MM.1S (cell line): ENCODE measurements at regions not wholly inside any gene's neighbourhood (a gene's known extent, or its start where the extent isn't known, plus 50 kb on each side); places are given as distances from the start of the nearest gene placed in this dataset.

ENCODE experiments used
- DNase-seq: peaks from one replicate; pipeline ENCODE4 v3.0.0-alpha.2; 2015
- H2AFZ ChIP-seq: fragments of 300-600 bp; sonication (generic); 2 replicates; pipeline ENCODE4 v1.6.0; 2016; ENCODE audit warnings: antibody characterized with exemption, low read length
- H3F3A ChIP-seq: fragments of 300-600 bp; sonication (generic); 2 replicates; pipeline ENCODE4 v1.6.1; 2016; ENCODE audit warnings: mild to moderate bottlenecking, antibody characterized with exemption, low read length, moderate library complexity, mixed read lengths; ENCODE audit not compliant: insufficient read depth
- H3K27ac ChIP-seq: fragments of 300-600 bp; sonication (generic); 2 replicates; pipeline ENCODE4 v1.5.1; 2016; ENCODE audit warnings: mild to moderate bottlenecking, low read length
- H3K27me3 ChIP-seq: fragments of 300-600 bp; sonication (generic); replicated peaks from 2 replicates; pipeline ENCODE4 v1.6.0; 2016; ENCODE audit warnings: low read length; ENCODE audit not compliant: insufficient read depth
- H3K36me3 ChIP-seq: fragments of 300-600 bp; sonication (generic); replicated peaks from 2 replicates; pipeline ENCODE4 v1.6.1; 2016; ENCODE audit warnings: mild to moderate bottlenecking, low read length, mixed read lengths; ENCODE audit not compliant: insufficient read depth
- H3K4me1 ChIP-seq: fragments of 300-600 bp; sonication (generic); 2 replicates; pipeline ENCODE4 v1.6.1; 2016; ENCODE audit warnings: low read length, mixed read lengths
- H3K4me2 ChIP-seq: fragments of 300-600 bp; sonication (generic); 2 replicates; pipeline ENCODE4 v1.6.0; 2016; ENCODE audit warnings: low read depth, low read length
- H3K4me3 ChIP-seq: fragments of 300-600 bp; sonication (generic); 2 replicates; pipeline ENCODE4 v1.5.1; 2016; ENCODE audit warnings: low read length, mixed read lengths
- H3K79me2 ChIP-seq: fragments of 300-600 bp; sonication (generic); 2 replicates; pipeline ENCODE4 v1.6.1; 2016; ENCODE audit warnings: mixed run types, low read length, mixed read lengths
- H3K9ac ChIP-seq: fragments of 300-600 bp; sonication (generic); 2 replicates; pipeline ENCODE4 v1.6.1; 2016; ENCODE audit warnings: low read length, mixed read lengths
- H3K9me2 ChIP-seq: fragments of 300-600 bp; sonication (generic); replicated peaks from 2 replicates; pipeline ENCODE4 v1.6.1; 2016; ENCODE audit warnings: mild to moderate bottlenecking, low read length, mixed read lengths; ENCODE audit not compliant: insufficient read depth
- H3K9me3 ChIP-seq: fragments of 300-600 bp; sonication (generic); replicated peaks from 2 replicates; pipeline ENCODE4 v1.6.1; 2016; ENCODE audit warnings: mild to moderate bottlenecking, low read length, mixed read lengths; ENCODE audit not compliant: insufficient read depth
- H4K20me1 ChIP-seq: fragments of 300-600 bp; sonication (generic); 2 replicates; pipeline ENCODE4 v1.6.1; 2016; ENCODE audit warnings: mild to moderate bottlenecking, low read length, moderate library complexity, mixed read lengths; ENCODE audit not compliant: insufficient read depth
- EZH2 ChIP-seq: fragments of 300-600 bp; sonication (generic); optimal IDR thresholded peaks from 2 replicates; pipeline ENCODE3; 2017; ENCODE audit warnings: low read depth, mild to moderate bottlenecking, antibody characterized with exemption, low read length, mixed read lengths
- EZH2phosphoT487 ChIP-seq: fragments of 300-600 bp; sonication (generic); IDR thresholded peaks from 2 replicates; pipeline ENCODE4 v1.6.1; 2018; ENCODE audit warnings: antibody characterized with exemption, low read length
- TF ChIP-seq, protein P1 (sequence below): fragments of 300-600 bp; sonication (generic); IDR thresholded peaks from 2 replicates; pipeline ENCODE4 v1.5.1; 2016; ENCODE audit warnings: antibody characterized with exemption, low read length, mixed read lengths

DNA sequence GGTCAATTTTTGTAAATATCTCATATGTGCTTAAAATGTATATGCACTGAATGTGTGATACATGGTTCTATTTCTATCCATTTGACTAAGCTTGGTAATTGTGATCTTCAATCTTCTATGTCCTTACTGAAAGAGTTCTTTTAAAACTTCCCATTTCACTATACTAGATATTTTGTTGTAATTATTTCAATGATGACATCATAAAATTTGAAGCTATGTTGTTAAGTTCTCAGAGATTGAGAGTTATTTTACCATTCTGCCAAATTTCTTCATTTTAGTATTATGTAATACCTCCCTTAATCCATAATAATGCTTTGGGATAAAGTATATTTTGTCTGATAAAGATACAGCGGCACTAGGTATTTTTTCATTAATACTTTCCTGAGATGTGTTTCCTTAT, 1307.3 kb downstream of the RPA4 start:
- Histone ChIP-seq H3K27me3 (no peaks in the 10 kb centered on the region), H3K9me3 (no peaks in the 10 kb centered on the region), H4K20me1 (no peaks in the 10 kb centered on the region), H3K36me3 (no peaks in the 10 kb centered on the region), H2AFZ (no peak overlapping the region), H3K9ac (no peak overlapping the region), H3K79me2 (no peaks in the 10 kb centered on the region), H3K27ac (no peak overlapping the region), H3K4me1 (no peaks in the 10 kb centered on the region), H3K4me3 (no peak overlapping the region), H3K4me2 (no peak overlapping the region), H3K9me2 (no peaks in the 10 kb centered on the region), H3F3A (no peaks in the 10 kb centered on the region)
- TF ChIP-seq EZH2phosphoT487, result no peak
- TF ChIP-seq, protein P1, sequence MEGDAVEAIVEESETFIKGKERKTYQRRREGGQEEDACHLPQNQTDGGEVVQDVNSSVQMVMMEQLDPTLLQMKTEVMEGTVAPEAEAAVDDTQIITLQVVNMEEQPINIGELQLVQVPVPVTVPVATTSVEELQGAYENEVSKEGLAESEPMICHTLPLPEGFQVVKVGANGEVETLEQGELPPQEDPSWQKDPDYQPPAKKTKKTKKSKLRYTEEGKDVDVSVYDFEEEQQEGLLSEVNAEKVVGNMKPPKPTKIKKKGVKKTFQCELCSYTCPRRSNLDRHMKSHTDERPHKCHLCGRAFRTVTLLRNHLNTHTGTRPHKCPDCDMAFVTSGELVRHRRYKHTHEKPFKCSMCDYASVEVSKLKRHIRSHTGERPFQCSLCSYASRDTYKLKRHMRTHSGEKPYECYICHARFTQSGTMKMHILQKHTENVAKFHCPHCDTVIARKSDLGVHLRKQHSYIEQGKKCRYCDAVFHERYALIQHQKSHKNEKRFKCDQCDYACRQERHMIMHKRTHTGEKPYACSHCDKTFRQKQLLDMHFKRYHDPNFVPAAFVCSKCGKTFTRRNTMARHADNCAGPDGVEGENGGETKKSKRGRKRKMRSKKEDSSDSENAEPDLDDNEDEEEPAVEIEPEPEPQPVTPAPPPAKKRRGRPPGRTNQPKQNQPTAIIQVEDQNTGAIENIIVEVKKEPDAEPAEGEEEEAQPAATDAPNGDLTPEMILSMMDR, result no peak
- TF ChIP-seq EZH2, result no peak
- DNase-seq, result no peak

DNA sequence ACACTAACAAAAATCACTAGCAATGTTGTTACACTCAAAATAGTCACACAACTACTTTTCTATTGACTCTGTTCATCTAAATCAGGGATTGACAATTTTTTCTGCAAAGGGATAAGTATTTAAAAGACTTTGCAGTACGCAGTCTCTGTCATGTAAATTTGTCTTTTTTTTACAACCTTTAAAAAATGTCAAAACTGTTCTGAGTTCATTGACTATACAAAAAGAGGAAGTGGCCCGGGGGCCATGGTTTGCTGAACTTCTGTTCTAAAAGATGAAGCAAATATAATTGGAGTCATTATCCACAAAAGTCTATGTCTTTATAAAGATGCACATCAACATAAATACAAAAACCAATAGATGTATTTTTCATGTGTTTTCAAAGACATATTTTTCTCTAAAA, 1310.3 kb downstream of the RPA4 start:
- Histone ChIP-seq H3K36me3 (no peaks in the 10 kb centered on the region), H4K20me1 (no peaks in the 10 kb centered on the region), H3K9me3 (no peaks in the 10 kb centered on the region), H3K79me2 (no peaks in the 10 kb centered on the region), H3F3A (no peaks in the 10 kb centered on the region), H3K4me3 (no peak overlapping the region), H2AFZ (no peak overlapping the region), H3K9ac (no peak overlapping the region), H3K27ac (no peak overlapping the region), H3K4me2 (no peak overlapping the region), H3K4me1 (no peaks in the 10 kb centered on the region), H3K27me3 (no peaks in the 10 kb centered on the region), H3K9me2 (no peaks in the 10 kb centered on the region)
- no peak for DNase-seq
- TF ChIP-seq EZH2phosphoT487, result no peak
- TF ChIP-seq, protein P1, result no peak
- no peak for TF ChIP-seq EZH2

DNA sequence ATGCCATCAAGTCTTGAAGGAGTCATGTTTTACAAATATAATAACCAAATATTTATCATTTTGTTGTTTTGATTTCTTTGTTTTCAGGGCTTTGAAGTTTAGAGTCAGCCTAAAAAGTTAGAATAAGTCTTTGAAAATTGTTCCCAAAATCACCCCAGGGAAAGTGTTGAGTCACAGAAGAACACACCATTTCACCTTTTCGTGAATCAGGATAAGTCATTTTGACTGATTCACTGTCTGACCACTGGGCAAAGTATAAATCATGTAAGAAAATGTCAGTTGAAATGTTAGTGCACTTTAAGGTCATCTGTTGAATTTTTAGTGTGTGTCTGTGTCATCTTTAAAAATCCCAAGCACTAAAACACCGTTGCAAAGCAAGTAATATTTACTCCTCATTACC, 1320.1 kb downstream of the RPA4 start:
- Histone ChIP-seq H3K9me3 (no peaks in the 10 kb centered on the region), H3K36me3 (no peaks in the 10 kb centered on the region), H3F3A (no peaks in the 10 kb centered on the region), H3K27ac (no peak overlapping the region), H3K4me1 (no peaks in the 10 kb centered on the region), H3K9ac (no peak overlapping the region), H2AFZ (no peak overlapping the region), H3K9me2 (no peaks in the 10 kb centered on the region), H3K79me2 (no peaks in the 10 kb centered on the region), H4K20me1 (no peaks in the 10 kb centered on the region), H3K27me3 (no peaks in the 10 kb centered on the region), H3K4me3 (no peak overlapping the region), H3K4me2 (no peak overlapping the region)
- TF ChIP-seq, protein P1, result no peak
- no peak for TF ChIP-seq EZH2
- no peak for TF ChIP-seq EZH2phosphoT487
- DNase-seq, result no peak

DNA sequence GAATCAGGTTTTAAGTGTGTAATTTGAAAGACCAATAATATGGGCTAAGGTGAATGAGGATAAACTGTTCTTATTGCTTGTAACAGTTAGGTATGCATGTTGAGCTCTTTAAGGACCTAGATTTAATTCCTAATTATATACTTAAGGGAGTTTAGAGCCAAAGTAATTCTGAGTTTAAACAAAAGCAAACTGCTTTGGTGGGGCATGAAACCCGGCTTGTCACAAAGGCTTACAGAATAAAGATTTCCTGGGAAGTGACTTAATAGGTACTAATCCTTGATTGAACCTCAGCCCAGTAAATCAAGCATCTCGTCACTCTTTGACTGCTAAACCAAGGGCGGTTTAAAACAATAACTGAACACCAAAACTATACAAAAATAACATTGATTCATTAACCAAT, 1324.2 kb downstream of the RPA4 start:
- Histone ChIP-seq H3K36me3 (no peaks in the 10 kb centered on the region), H3K9me2 (no peaks in the 10 kb centered on the region), H3K4me2 (no peak overlapping the region), H3K9me3 (no peaks in the 10 kb centered on the region), H3K4me1 (no peaks in the 10 kb centered on the region), H3K27me3 (no peaks in the 10 kb centered on the region), H3K4me3 (no peak overlapping the region), H3K9ac (no peak overlapping the region), H3F3A (no peaks in the 10 kb centered on the region), H4K20me1 (no peaks in the 10 kb centered on the region), H2AFZ (no peak overlapping the region), H3K27ac (no peak overlapping the region), H3K79me2 (no peaks in the 10 kb centered on the region)
- DNase-seq, result no peak
- TF ChIP-seq EZH2, result no peak
- TF ChIP-seq, protein P1, result no peak
- TF ChIP-seq EZH2phosphoT487, result no peak
